Mesodermal cell (in vitro differentiated cells): ENCODE measurements at regions not wholly inside any gene's neighbourhood (a gene's known extent, or its start where the extent isn't known, plus 50 kb on each side); places are given as distances from the start of the nearest gene placed in this dataset.
"Not testable (repeated sequence)": the region's sequence is repeated elsewhere in the genome, so short reads cannot be mapped to it uniquely, and the experiment has no call there.

Experiments
- H3K27ac ChIP-seq: 2 replicates; pipeline ENCODE4 v1.7.0; 2013; ENCODE audit warnings: mild to moderate bottlenecking, low read depth, low read length, moderate library complexity; ENCODE audit not compliant: severe bottlenecking
- H3K36me3 ChIP-seq: 2 replicates; pipeline ENCODE4 v1.7.1; 2013; ENCODE audit warnings: mild to moderate bottlenecking, low read length, moderate library complexity; ENCODE audit not compliant: control insufficient read depth, insufficient read depth
- H3K4me1 ChIP-seq: one replicate; pipeline ENCODE4 v1.7.1; 2013; ENCODE audit warnings: mild to moderate bottlenecking, low read length; ENCODE audit not compliant: insufficient read depth, control insufficient read depth, poor library complexity, severe bottlenecking
- H3K4me3 ChIP-seq: 2 replicates; pipeline ENCODE4 v1.7.0; 2013; ENCODE audit warnings: low read length, control low read depth, mild to moderate bottlenecking; ENCODE audit not compliant: insufficient read depth, poor library complexity, severe bottlenecking; ENCODE audit errors: extremely low read depth
- H3K9me3 ChIP-seq: 2 replicates; pipeline ENCODE4 v1.7.1; 2013; ENCODE audit warnings: mild to moderate bottlenecking, low read length, moderate library complexity; ENCODE audit not compliant: control insufficient read depth
- WGBS, 2 experiments: methylation state at CpG; one replicate each; pipeline ENCODE4 v1.1.5; 2013; ENCODE audit warnings: missing lambda C conversion rate in 2 of 2; ENCODE audit not compliant: insufficient coverage in 2 of 2; 5-methylcytosine and 5-hydroxymethylcytosine counted together

GRCh38 chr3:90056281-90057032, 949.0 kb downstream of the EPHA3 start:
- H3K4me3 ChIP-seq = no peak overlapping the region
- no peaks in the 10 kb centered on the region for H3K36me3 ChIP-seq
- no peaks in the 10 kb centered on the region for H3K9me3 ChIP-seq
- no CpG with 5 or more reads among the region's 2 CpGs for WGBS, 2 experiments
- no peak overlapping the region for H3K27ac ChIP-seq
- peaks cover under 1% of the 10 kb centered on the region for H3K4me1 ChIP-seq

- Histone ChIP-seq H3K4me1 (peaks cover 9% of the 10 kb centered on the region), H3K36me3 (no peaks in the 10 kb centered on the region), H3K9me3 (no peaks in the 10 kb centered on the region), H3K4me3 (no peak overlapping the region), H3K27ac (no peak overlapping the region)
Observed at GRCh38 chr3:90062016-90062415, 954.6 kb downstream of the EPHA3 start.

GRCh38 chr3:90062631-90063200, 955.3 kb downstream of the EPHA3 start:
- Histone ChIP-seq H3K9me3 (no peaks in the 10 kb centered on the region), H3K4me3 (no peak overlapping the region), H3K4me1 (peaks cover 9% of the 10 kb centered on the region)

GRCh38 chr3:90068783-90069182, 961.4 kb downstream of the EPHA3 start:
- H3K4me1 ChIP-seq = no peaks in the 10 kb centered on the region
- no peak overlapping the region for H3K4me3 ChIP-seq
- WGBS, 2 experiments = no CpG with 5 or more reads among the region's 3 CpGs
- no peaks in the 10 kb centered on the region for H3K36me3 ChIP-seq
- no peak overlapping the region for H3K27ac ChIP-seq
- H3K9me3 ChIP-seq = peaks cover 2% of the 10 kb centered on the region

More at GRCh38 chr3:90062631-90063200, 955.3 kb downstream of the EPHA3 start:
- H3K27ac ChIP-seq = no peak overlapping the region
- WGBS, 2 experiments = no CpG with 5 or more reads among the region's 2 CpGs
- no peaks in the 10 kb centered on the region for H3K36me3 ChIP-seq

GRCh38 chr3:90069748-90070147, 962.3 kb downstream of the EPHA3 start:
- Histone ChIP-seq H3K27ac (no peak overlapping the region), H3K4me3 (no peak overlapping the region)

GRCh38 chr3:90076136-90076535, 968.7 kb downstream of the EPHA3 start:
- no peak overlapping the region for H3K27ac ChIP-seq
- H3K9me3 ChIP-seq = peaks cover 2% of the 10 kb centered on the region
- H3K4me1 ChIP-seq = peaks cover 5% of the 10 kb centered on the region
- H3K36me3 ChIP-seq = no peaks in the 10 kb centered on the region
- no peak overlapping the region for H3K4me3 ChIP-seq

More at GRCh38 chr3:90069748-90070147, 962.3 kb downstream of the EPHA3 start:
- Histone ChIP-seq H3K4me1 (no peaks in the 10 kb centered on the region), H3K9me3 (peaks cover 2% of the 10 kb centered on the region), H3K36me3 (no peaks in the 10 kb centered on the region)
- no CpG with 5 or more reads among the region's 1 CpG for WGBS, 2 experiments

GRCh38 chr3:90080988-90081387, 973.6 kb downstream of the EPHA3 start:
- Histone ChIP-seq H3K4me3 (no peak overlapping the region), H3K27ac (no peak overlapping the region), H3K4me1 (peaks cover 28% of the 10 kb centered on the region), H3K36me3 (no peaks in the 10 kb centered on the region), H3K9me3 (no peaks in the 10 kb centered on the region)
- WGBS, 2 experiments = no CpG with 5 or more reads among the region's 1 CpG

- peaks cover 27% of the 10 kb centered on the region for H3K4me1 ChIP-seq
- not testable (repeated sequence) for H3K36me3 ChIP-seq, H3K27ac ChIP-seq, H3K9me3 ChIP-seq, H3K4me3 ChIP-seq
- 33 to 40% methylated on average over 1 to 5 of the region's 8 CpGs for WGBS, 2 experiments
Observed at GRCh38 chr3:90086297-90086696, 978.9 kb downstream of the EPHA3 start.

- no peaks in the 10 kb centered on the region for H3K36me3 ChIP-seq
- 87% methylated on average over 2 of the region's 2 CpGs; no CpG with 5 or more reads in 1 of the 2 experiments for WGBS, 2 experiments
- no peak overlapping the region for H3K4me3 ChIP-seq
- no peaks in the 10 kb centered on the region for H3K9me3 ChIP-seq
- no peak overlapping the region for H3K27ac ChIP-seq
- H3K4me1 ChIP-seq = peaks cover 15% of the 10 kb centered on the region
Observed at GRCh38 chr3:90087703-90088102, 980.3 kb downstream of the EPHA3 start.

- whole genome bisulfite sequencing, 2 experiments = 0% methylated on average over 1 of the region's 2 CpGs; no CpG with 5 or more reads in 1 of the 2 experiments
- H3K36me3 ChIP-seq = no peaks in the 10 kb centered on the region
- H3K27ac ChIP-seq = no peak overlapping the region
- H3K9me3 ChIP-seq = no peaks in the 10 kb centered on the region
- no peak overlapping the region for H3K4me3 ChIP-seq
- peaks cover 5% of the 10 kb centered on the region for H3K4me1 ChIP-seq
Observed at GRCh38 chr3:90091549-90091948, 984.1 kb downstream of the EPHA3 start.

- WGBS, 2 experiments = no CpG with 5 or more reads among the region's 1 CpG
- Histone ChIP-seq H3K4me1 (peaks cover 4% of the 10 kb centered on the region), H3K4me3 (no peak overlapping the region), H3K9me3 (no peaks in the 10 kb centered on the region), H3K27ac (no peak overlapping the region), H3K36me3 (no peaks in the 10 kb centered on the region)
Observed at GRCh38 chr3:90092994-90093393, 985.6 kb downstream of the EPHA3 start.
